GM23338 (cell line): ENCODE measurements at regions not wholly inside any gene's neighbourhood (a gene's known extent, or its start where the extent isn't known, plus 50 kb on each side); places are given as distances from the start of the nearest gene placed in this dataset.

Source experiments
- ATAC-seq: fragments of 200-7000 bp; cut with Tn5 transposase; 3 replicates; pipeline ENCODE4 v1.9.1; 2020
- DNase-seq: peaks from one replicate; pipeline ENCODE4 v3.0.0-alpha.2; 2015; ENCODE audit warnings: low spot score
- H2AFZ ChIP-seq: fragments of 200-600 bp; sonication (generic); 2 replicates; pipeline ENCODE4 v1.8.0; 2016; ENCODE audit warnings: antibody characterized with exemption, mild to moderate bottlenecking, moderate library complexity
- H3F3A ChIP-seq: fragments of 200-600 bp; sonication (generic); replicated peaks from 2 replicates; pipeline ENCODE4 v1.8.0; 2017; ENCODE audit warnings: antibody characterized with exemption, mixed run types, low read depth
- H3K27ac ChIP-seq: fragments of 200-600 bp; sonication (generic); 2 replicates; pipeline ENCODE4 v1.6.1; 2016; ENCODE audit warnings: low read depth
- H3K27me3 ChIP-seq: fragments of 200-600 bp; sonication (generic); 2 replicates; pipeline ENCODE4 v1.8.0; 2016; ENCODE audit warnings: mild to moderate bottlenecking, mixed run types, moderate library complexity; ENCODE audit not compliant: insufficient read depth
- H3K36me3 ChIP-seq: fragments of 200-600 bp; sonication (generic); 2 replicates; pipeline ENCODE4 v1.8.0; 2016; ENCODE audit warnings: mild to moderate bottlenecking; ENCODE audit not compliant: insufficient read depth
- H3K4me1 ChIP-seq: fragments of 200-600 bp; sonication (generic); 2 replicates; pipeline ENCODE4 v1.8.0; 2016; ENCODE audit warnings: mild to moderate bottlenecking, moderate library complexity; ENCODE audit not compliant: insufficient read depth
- H3K4me2 ChIP-seq: fragments of 200-600 bp; sonication (generic); 2 replicates; pipeline ENCODE4 v1.7.1; 2017; ENCODE audit warnings: mixed run types
- H3K4me3 ChIP-seq: fragments of 200-600 bp; sonication (generic); 2 replicates; pipeline ENCODE4 v1.6.1; 2016; ENCODE audit warnings: mixed run types
- H3K79me2 ChIP-seq: fragments of 200-600 bp; sonication (generic); replicated peaks from 2 replicates; pipeline ENCODE4 v1.8.0; 2017; ENCODE audit warnings: mild to moderate bottlenecking; ENCODE audit not compliant: insufficient read depth
- H3K9me2 ChIP-seq: fragments of 200-600 bp; sonication (generic); 2 replicates; pipeline ENCODE4 v1.8.0; 2017; ENCODE audit not compliant: insufficient read depth
- H4K20me1 ChIP-seq: fragments of 200-600 bp; sonication (generic); replicated peaks from 2 replicates; pipeline ENCODE4 v1.8.0; 2017; ENCODE audit warnings: mild to moderate bottlenecking; ENCODE audit not compliant: insufficient read depth
- H3K27ac Mint-ChIP-seq: 2 replicates; pipeline ENCODE4 v1.8.0; 2020; ENCODE audit warnings: inconsistent platforms, mild to moderate bottlenecking, moderate library complexity, mixed read lengths
- H3K27me3 Mint-ChIP-seq: 3 replicates; pipeline ENCODE4 v1.8.0; 2022; ENCODE audit warnings: low read depth, mild to moderate bottlenecking, moderate library complexity, mixed read lengths, inconsistent platforms; ENCODE audit not compliant: insufficient read depth, poor library complexity
- H3K36me3 Mint-ChIP-seq: 3 replicates; pipeline ENCODE4 v1.8.0; 2021; ENCODE audit warnings: low read depth, mild to moderate bottlenecking, inconsistent platforms, moderate library complexity, mixed read lengths
- H3K4me1 Mint-ChIP-seq: 3 replicates; pipeline ENCODE4 v1.8.0; 2020; ENCODE audit warnings: mild to moderate bottlenecking, inconsistent platforms, mixed read lengths
- H3K4me3 Mint-ChIP-seq: 3 replicates; pipeline ENCODE4 v1.8.0; 2021; ENCODE audit warnings: moderate library complexity, mild to moderate bottlenecking, inconsistent platforms, mixed read lengths
- H3K9me3 Mint-ChIP-seq: 3 replicates; pipeline ENCODE4 v1.8.0; 2020; ENCODE audit warnings: moderate library complexity, mild to moderate bottlenecking, inconsistent platforms, mixed read lengths
- CREB1 ChIP-seq: fragments of 250-450 bp; sonication (Bioruptor Pico); IDR thresholded peaks from 2 replicates; pipeline ENCODE4 v1.5.0; 2020; ENCODE audit warnings: low read depth, mild to moderate bottlenecking, moderate library complexity
- EZH2 ChIP-seq: fragments of 200-600 bp; sonication (generic); IDR thresholded peaks from one replicate; pipeline ENCODE4 v1.8.0; 2017; ENCODE audit warnings: antibody characterized with exemption, mild to moderate bottlenecking, low read depth; ENCODE audit not compliant: unreplicated experiment
- EZH2phosphoT487 ChIP-seq: fragments of 200-600 bp; sonication (generic); IDR thresholded peaks from one replicate; pipeline ENCODE4 v1.8.1; 2018; ENCODE audit warnings: antibody characterized with exemption; ENCODE audit not compliant: unreplicated experiment
- JUNB ChIP-seq: IDR thresholded peaks from one replicate; pipeline ENCODE4 v1.6.1; 2016; ENCODE audit warnings: antibody characterized with exemption; ENCODE audit not compliant: unreplicated experiment
- NANOG ChIP-seq: IDR thresholded peaks from 2 replicates; pipeline ENCODE4 v1.6.1; 2016; ENCODE audit warnings: antibody characterized with exemption, borderline replicate concordance
- POLR2AphosphoS5 ChIP-seq: IDR thresholded peaks from 2 replicates; pipeline ENCODE4 v1.6.1; 2016; ENCODE audit warnings: antibody characterized with exemption, low read depth
- REST ChIP-seq: IDR thresholded peaks from one replicate; pipeline ENCODE4 v1.6.1; 2018; ENCODE audit warnings: antibody characterized with exemption; ENCODE audit not compliant: unreplicated experiment
- STAT1 ChIP-seq: IDR thresholded peaks from one replicate; pipeline ENCODE4 v1.6.1; 2016; ENCODE audit warnings: antibody characterized with exemption; ENCODE audit not compliant: unreplicated experiment
- ZNF114 ChIP-seq: fragments of 250-450 bp; sonication (Bioruptor Pico); IDR thresholded peaks from 2 replicates; pipeline ENCODE4 v1.5.0; 2020; ENCODE audit warnings: mild to moderate bottlenecking, moderate library complexity
- ZNF331 ChIP-seq: fragments of 250-450 bp; sonication (Bioruptor Pico); IDR thresholded peaks from 2 replicates; pipeline ENCODE4 v1.5.0; 2020; ENCODE audit warnings: low read depth, mild to moderate bottlenecking, moderate library complexity
- ZNF462 ChIP-seq: fragments of 250-450 bp; sonication (Bioruptor Pico); IDR thresholded peaks from 2 replicates; pipeline ENCODE4 v1.5.0; 2020; ENCODE audit warnings: mild to moderate bottlenecking, moderate library complexity
- TF ChIP-seq, protein P1 (sequence below), 2 experiments: fragments of 200-600 bp in 1 of 2; sonication (generic) in 1 of 2; conservative IDR thresholded peaks; 2 replicates each; pipeline versions ENCODE4 v1.5.1 to v1.6.1; 2016 to 2017; ENCODE audit warnings: antibody characterized with exemption in 2 of 2, low read depth in 2 of 2, mild to moderate bottlenecking in 2 of 2, moderate library complexity in 1 of 2
- TF ChIP-seq, protein P2 (sequence below): IDR thresholded peaks from 2 replicates; pipeline ENCODE4 v1.6.1; 2016; ENCODE audit warnings: antibody characterized with exemption

GRCh38 chr1:53385276-53386225, 57.7 kb upstream of the LRP8 start:
- Histone ChIP-seq H3K27ac (no peak overlapping the region), H3K4me2 (no peak overlapping the region), H3K4me1 (no peaks in the 10 kb centered on the region), H2AFZ (no peak overlapping the region), H4K20me1 (no peaks in the 10 kb centered on the region), H3K9me2 (no peaks in the 10 kb centered on the region), H3K27me3 (0 out of 2 replicates have a peak, but pooled peaks cover 2% of the 10 kb centered on the region), H3F3A (no peaks in the 10 kb centered on the region), H3K4me3 (no peak overlapping the region), H3K36me3 (no peaks in the 10 kb centered on the region), H3K79me2 (no peaks in the 10 kb centered on the region)
- DNase-seq = no peak
- no peak overlapping the region for H3K27ac Mint-ChIP-seq
- no peaks in the 10 kb centered on the region; the same call in 2 of the 3 replicates for H3K9me3 Mint-ChIP-seq
- peaks cover 14% of the 10 kb centered on the region for H3K27me3 Mint-ChIP-seq
- ATAC-seq = no peak
- H3K4me1 Mint-ChIP-seq = peaks cover 16% of the 10 kb centered on the region
- no peak for TF ChIP-seq REST
- TF ChIP-seq EZH2 = no peak
- TF ChIP-seq JUNB = no peak
- TF ChIP-seq STAT1 = no peak
- TF ChIP-seq ZNF114 (CRISPR knock-in tag) = no peak
- no peak for TF ChIP-seq ZNF462 (CRISPR knock-in tag)
- TF ChIP-seq CREB1 = no peak
- no peak for TF ChIP-seq ZNF331 (CRISPR knock-in tag)
- no peak for TF ChIP-seq NANOG
- no peak for TF ChIP-seq POLR2AphosphoS5
- no peak for TF ChIP-seq EZH2phosphoT487
- TF ChIP-seq, protein P1, sequence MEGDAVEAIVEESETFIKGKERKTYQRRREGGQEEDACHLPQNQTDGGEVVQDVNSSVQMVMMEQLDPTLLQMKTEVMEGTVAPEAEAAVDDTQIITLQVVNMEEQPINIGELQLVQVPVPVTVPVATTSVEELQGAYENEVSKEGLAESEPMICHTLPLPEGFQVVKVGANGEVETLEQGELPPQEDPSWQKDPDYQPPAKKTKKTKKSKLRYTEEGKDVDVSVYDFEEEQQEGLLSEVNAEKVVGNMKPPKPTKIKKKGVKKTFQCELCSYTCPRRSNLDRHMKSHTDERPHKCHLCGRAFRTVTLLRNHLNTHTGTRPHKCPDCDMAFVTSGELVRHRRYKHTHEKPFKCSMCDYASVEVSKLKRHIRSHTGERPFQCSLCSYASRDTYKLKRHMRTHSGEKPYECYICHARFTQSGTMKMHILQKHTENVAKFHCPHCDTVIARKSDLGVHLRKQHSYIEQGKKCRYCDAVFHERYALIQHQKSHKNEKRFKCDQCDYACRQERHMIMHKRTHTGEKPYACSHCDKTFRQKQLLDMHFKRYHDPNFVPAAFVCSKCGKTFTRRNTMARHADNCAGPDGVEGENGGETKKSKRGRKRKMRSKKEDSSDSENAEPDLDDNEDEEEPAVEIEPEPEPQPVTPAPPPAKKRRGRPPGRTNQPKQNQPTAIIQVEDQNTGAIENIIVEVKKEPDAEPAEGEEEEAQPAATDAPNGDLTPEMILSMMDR (conservative IDR thresholded peaks at IDR 0.05; ENCODE audit: low read depth in 2 of 2) = no peak
- TF ChIP-seq, protein P2, sequence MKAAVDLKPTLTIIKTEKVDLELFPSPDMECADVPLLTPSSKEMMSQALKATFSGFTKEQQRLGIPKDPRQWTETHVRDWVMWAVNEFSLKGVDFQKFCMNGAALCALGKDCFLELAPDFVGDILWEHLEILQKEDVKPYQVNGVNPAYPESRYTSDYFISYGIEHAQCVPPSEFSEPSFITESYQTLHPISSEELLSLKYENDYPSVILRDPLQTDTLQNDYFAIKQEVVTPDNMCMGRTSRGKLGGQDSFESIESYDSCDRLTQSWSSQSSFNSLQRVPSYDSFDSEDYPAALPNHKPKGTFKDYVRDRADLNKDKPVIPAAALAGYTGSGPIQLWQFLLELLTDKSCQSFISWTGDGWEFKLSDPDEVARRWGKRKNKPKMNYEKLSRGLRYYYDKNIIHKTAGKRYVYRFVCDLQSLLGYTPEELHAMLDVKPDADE = no peak
- H3K4me3 Mint-ChIP-seq = no peak overlapping the region
- H3K36me3 Mint-ChIP-seq = peaks cover 5% of the 10 kb centered on the region; the same call in 1 of the 3 replicates
